GM19043 (cell line): ENCODE measurements at regions not wholly inside any gene's neighbourhood (a gene's known extent, or its start where the extent isn't known, plus 50 kb on each side); places are given as distances from the start of the nearest gene placed in this dataset.
A peak's percentile ranks its signal among the peaks of the same experiment; 100 is the strongest.

Experiments used
- ATAC-seq: cut with Tn5 transposase; IDR thresholded peaks from one replicate; pipeline ENCODE4 v1.9.1; 2021; ENCODE audit warnings: low read depth; ENCODE audit not compliant: unreplicated experiment

DNA sequence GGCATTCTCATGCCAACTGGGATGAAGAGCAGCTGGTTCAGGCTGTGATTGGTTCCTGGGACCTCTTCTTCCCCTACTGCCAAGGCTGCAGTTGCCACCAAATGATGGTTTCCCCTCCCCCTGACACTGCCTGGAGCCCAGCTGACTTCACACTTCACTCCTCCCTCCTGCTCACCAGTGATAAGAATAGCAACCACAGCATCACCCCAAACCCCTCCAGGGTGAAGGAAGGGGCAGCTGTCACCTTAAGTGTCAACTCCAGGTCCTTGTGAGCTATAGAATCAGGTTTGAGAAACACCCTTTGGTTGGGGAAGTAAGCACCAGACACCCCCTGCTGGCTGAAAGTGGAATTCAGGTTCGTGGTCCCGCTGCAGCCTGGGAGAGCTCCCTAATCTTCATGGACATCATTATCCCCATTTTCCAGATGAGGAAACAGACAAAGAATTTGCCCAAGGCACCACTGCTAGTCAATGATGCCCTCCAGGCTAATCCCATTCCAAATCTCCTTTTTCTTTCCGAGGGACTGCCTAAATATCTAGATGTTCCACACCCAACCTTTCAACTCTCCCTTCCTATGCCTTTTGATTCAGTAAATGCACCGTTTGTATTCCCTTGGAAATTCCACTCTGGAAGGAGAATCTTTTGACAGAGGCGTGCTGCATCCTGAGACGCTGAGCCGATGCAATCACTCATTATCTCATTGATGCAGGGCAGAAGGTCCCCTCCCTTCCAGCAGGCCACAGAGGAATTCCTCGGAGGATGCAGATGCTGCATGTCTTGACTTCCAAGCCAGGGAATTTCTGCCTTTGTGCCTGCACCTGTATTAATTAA lies 50.6 kb upstream of the UQCRFS1 start:
- no peak for ATAC-seq

GRCh38 chr19:29264897-29265296 lies 51.9 kb upstream of the UQCRFS1 start:
- ATAC-seq = no peak

- no peak for ATAC-seq
Observed at GRCh38 chr19:29265436-29265835, 52.5 kb upstream of the UQCRFS1 start.

- ATAC-seq = no peak
Observed at GRCh38 chr19:29266001-29266400, 53.0 kb upstream of the UQCRFS1 start.

DNA sequence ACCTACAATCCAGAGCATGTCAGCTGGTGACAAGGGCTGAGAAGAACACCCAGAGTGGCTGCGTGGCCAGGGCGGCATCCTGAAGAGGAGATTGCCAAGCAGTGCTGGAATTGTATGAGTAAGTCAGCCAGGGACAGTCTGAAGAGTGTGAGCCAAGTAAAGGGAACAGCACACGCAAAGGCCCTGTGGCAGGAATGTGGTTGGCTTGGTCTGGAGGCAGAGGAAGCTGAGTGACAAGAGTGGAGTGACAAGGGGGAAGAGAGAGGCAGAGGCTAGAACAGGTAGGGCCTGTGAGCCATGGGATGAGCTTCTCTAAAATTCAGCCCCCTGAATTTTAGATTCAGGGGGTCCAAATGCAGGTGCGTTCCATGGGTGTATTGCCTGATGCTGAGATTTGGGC lies 53.7 kb upstream of the UQCRFS1 start:
- ATAC-seq = no peak

GRCh38 chr19:29267701-29268100 lies 54.8 kb upstream of the UQCRFS1 start:
- no peak for ATAC-seq

- no peak for ATAC-seq
Observed at GRCh38 chr19:29268103-29268502, 55.2 kb upstream of the UQCRFS1 start.

DNA sequence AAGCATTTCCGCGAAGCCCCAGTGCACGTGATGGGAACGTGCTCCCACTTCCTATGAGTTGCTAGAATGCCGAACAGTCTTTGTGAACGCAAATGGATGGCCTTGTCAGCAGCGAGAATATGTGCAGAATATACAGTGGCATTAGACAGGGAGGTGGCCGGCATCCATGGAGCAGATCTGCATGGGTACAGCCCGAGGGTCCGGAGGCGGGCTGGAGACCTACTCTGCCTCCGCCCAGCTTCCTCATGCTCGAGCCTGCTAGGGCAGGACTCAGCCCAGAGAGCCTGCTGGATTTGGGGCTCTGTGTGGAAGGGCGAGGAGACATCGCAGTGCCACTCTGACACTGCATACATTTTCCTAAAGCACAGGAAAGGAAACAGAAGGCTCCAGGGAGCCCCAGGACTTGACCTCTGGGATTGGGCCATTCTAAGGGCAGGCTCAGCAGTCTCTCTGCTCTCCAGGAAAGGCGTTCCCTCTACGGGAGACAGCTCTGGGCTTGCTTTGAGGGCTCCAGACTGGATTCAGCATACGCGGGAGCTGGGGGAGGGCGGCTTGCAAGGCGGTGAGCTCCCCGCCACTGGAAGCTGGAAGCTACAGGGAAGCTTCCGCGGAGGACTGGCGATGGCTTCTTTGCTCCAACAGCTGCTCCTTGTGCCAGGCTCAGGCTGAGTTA lies 55.9 kb upstream of the UQCRFS1 start:
- ATAC-seq = no peak

GRCh38 chr19:29269641-29270040 lies 56.7 kb upstream of the UQCRFS1 start:
- no peak for ATAC-seq

DNA sequence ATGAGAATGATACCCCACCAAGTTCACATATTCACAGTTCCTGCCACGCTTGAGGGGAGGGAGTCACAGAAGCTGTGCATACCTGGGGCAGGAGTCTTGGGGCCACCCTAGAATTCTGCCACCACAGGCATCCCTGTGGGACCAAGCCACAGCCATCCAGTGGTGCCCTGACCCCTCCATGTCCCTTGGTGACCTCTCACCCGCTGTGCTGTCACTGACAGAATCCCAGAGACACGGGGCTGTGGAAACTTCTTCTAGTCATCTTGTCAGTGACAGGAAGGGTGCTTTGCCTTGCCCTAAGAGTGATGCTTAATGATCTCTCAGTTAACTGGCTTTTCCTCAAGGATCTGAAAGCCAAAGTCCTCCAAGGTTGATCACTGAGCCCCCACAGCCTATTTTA lies 58.4 kb upstream of the UQCRFS1 start:
- ATAC-seq = no peak

DNA sequence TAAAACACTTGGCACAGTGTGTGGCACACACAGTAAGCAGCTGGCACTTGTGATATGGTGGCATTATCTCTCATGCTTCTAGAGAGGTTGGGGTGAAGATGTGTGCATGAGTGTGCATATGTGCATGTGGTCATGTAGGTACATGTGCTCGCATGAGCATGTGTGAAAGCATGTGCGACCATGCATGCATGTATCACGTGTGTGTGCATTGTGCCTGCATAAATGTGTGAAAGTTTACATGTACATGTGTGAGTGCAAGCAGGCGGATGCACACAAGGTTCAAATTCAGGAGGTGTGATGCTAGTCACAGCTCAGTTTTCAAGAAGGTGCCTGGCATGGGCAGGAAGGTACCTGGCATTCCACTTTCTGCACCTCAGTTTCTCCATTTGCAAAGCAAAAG lies 59.0 kb upstream of the UQCRFS1 start:
- no peak for ATAC-seq

DNA sequence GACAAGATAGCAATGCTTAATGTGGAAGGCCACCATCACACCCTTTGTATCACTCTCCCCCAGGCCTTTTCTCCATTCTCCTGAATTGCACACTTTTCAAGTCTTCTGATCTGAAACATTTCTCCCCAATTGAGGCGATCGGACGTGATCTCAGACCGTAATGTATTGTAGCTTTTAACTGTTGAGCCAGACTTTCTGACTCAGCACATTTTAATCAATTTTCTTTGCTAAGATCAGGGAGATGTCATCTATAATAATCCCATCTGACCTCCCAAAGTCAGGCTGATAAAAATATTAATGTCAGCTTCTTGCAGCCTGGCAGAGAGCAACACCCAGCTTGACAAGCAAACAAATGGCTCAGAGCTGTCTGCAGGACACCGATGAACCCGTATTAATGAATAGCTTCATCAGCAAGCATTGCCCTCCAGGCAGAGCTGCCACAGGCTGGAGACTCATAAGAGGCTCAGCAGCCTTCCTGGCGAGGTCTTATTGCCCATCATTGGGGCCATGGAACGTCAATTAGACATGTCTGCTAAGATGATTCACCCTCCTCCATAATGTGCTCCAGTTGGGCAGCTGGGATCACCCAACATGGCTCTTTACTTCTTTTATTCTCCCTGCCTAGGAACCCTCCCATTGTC lies 60.2 kb upstream of the UQCRFS1 start:
- ATAC-seq = no peak

DNA sequence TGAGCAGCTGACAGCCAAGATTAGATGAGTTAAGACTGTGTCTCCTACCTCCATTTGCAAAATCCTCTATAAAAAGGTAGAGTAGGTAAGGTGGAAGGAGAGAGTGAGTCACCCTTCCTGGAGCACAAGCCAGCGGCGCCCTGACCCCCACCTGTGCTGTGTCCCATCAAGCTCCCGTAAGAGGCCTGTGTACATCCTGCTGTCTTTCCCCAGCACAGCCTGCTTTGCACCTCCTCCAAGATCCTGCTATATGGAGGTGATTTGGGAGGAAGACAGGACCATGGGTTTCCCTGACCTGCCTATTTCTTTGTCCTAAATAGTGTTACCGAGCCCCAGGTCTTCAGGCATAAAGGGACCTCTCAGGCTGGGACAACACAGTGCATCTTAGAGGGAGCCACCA lies 62.3 kb upstream of the UQCRFS1 start:
- no peak for ATAC-seq

GRCh38 chr19:29277102-29277501 lies 64.2 kb upstream of the UQCRFS1 start:
- peak; percentile 98 for ATAC-seq

- no peak for ATAC-seq
Observed at GRCh38 chr19:29278716-29279115, 65.8 kb upstream of the UQCRFS1 start.

- no peak for ATAC-seq
Observed at GRCh38 chr19:29283366-29283765, 70.4 kb upstream of the UQCRFS1 start.

DNA sequence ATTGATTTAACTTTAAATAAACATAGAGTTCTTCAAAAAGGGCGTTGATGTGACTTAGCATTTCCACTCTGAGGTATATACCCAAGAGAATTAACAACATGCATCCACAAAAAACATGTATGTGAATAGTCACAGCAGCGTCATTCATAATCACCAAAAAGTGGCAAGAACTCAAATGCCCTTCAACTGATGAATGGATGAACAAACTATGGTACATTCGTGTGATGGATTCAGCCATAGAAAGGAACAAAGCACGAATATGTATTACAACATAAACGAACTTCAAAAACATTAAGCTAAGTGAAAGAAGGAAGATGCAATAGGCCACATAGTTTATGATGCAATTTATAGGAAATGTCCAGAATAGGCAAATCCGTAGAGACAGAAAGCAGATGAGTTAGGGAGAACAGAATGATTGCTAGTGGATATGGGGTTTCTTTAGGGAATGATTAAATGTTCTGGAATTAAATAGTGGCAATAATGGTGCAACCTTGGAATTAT lies 72.3 kb upstream of the UQCRFS1 start:
- ATAC-seq = no peak

GRCh38 chr19:29285878-29286277 lies 72.9 kb upstream of the UQCRFS1 start:
- no peak for ATAC-seq

- no peak for ATAC-seq
Observed at GRCh38 chr19:29287061-29287460, 74.1 kb upstream of the UQCRFS1 start.

GRCh38 chr19:29288256-29288655 lies 75.3 kb upstream of the UQCRFS1 start:
- no peak for ATAC-seq

DNA sequence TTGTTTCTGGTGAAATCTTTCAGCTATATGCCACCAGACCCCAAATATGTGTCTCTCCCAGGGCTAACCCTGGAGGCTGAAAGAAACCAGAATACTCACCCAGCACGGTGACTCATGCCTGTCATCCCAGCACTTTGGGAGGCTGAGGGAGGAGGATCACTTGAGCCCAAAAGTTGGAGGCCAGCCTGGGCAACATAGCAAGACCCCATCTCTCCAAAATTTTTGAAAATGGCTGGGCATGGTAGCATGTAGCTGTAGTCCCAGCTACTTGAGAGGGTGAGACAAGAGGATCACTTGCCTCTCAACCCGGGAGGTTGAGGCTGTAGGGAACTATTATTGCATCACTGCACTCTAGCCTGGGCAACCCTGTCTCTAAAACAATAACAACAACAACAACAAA lies 76.1 kb upstream of the UQCRFS1 start:
- no peak for ATAC-seq
